ENCODE measurements at regions not wholly inside any gene's neighbourhood (a gene's known extent, or its start where the extent isn't known, plus 50 kb on each side); places are given as distances from the start of the nearest gene placed in this dataset.

GRCh38 chr17:20920815-20921199 is 122.0 kb downstream of the USP22 start:
- no peak for TF ChIP-seq CTCF (IDR thresholded peaks at IDR 0.05; ENCODE audit: low read depth, low read length)
- CTCF ChIA-PET = interaction anchor here (2.0 to 2.9 kb wide), 2 partner anchors 12 to 72 kb away, joined by 8 to 15 read pairs; no protein-coding TSS in a partner anchor
- H3K9me3 ChIP-seq (ENCODE audit: control insufficient read depth, insufficient read depth, low read length) = no peaks in the 10 kb centered on the region
- DNase-seq (ENCODE audit: low read depth, low spot score) = no peak
- POLR2A ChIA-PET = no interaction called here
- H3K4me3 ChIP-seq (ENCODE audit: low read depth, low read length) = no peak overlapping the region
- no peak overlapping the region for H3K27ac ChIP-seq (ENCODE audit: low read depth, low read length)
- no peaks in the 10 kb centered on the region for H3K27me3 ChIP-seq (ENCODE audit: control insufficient read depth, insufficient read depth, low read length)

GRCh38 chr17:20922128-20922670 is 120.6 kb downstream of the USP22 start:
- no peaks in the 10 kb centered on the region for H3K9me3 ChIP-seq (ENCODE audit: control insufficient read depth, insufficient read depth, low read length)
- H3K4me3 ChIP-seq (ENCODE audit: low read depth, low read length) = no peak overlapping the region
- no peak for DNase-seq (ENCODE audit: low read depth, low spot score)
- no peak for TF ChIP-seq CTCF (IDR thresholded peaks at IDR 0.05; ENCODE audit: low read depth, low read length)
- no peaks in the 10 kb centered on the region for H3K27me3 ChIP-seq (ENCODE audit: control insufficient read depth, insufficient read depth, low read length)
- CTCF ChIA-PET = interaction anchor here (2.9 kb wide), 1 partner anchor 14 kb away, joined by 15 read pairs; no protein-coding TSS in a partner anchor
- peak overlapping the region; percentile 22 for H3K27ac ChIP-seq (ENCODE audit: low read depth, low read length)
- POLR2A ChIA-PET = interaction anchor here (0.9 to 1.3 kb wide), 2 partner anchors 71 to 121 kb away, joined by 3 to 4 read pairs; partner anchors contain the start of gene USP22

- no peaks in the 10 kb centered on the region for H3K9me3 ChIP-seq (ENCODE audit: control insufficient read depth, insufficient read depth, low read length)
- no peak overlapping the region for H3K27ac ChIP-seq (ENCODE audit: low read depth, low read length)
- no peak for TF ChIP-seq CTCF (IDR thresholded peaks at IDR 0.05; ENCODE audit: low read depth, low read length)
- CTCF ChIA-PET = interaction anchor here (1.0 kb wide), 1 partner anchor 195 kb away, joined by 7 read pairs; no protein-coding TSS in a partner anchor
- no peak for DNase-seq (ENCODE audit: low read depth, low spot score)
- H3K27me3 ChIP-seq (ENCODE audit: control insufficient read depth, insufficient read depth, low read length) = no peaks in the 10 kb centered on the region
- no peak overlapping the region for H3K4me3 ChIP-seq (ENCODE audit: low read depth, low read length)
- POLR2A ChIA-PET = no interaction called here
These were observed 118.5 kb downstream of the USP22 start for GRCh38 chr17:20924306-20924705.

- ChIA-PET CTCF (no interaction called here), POLR2A (no interaction called here)
- Histone ChIP-seq H3K27me3 (ENCODE audit: control insufficient read depth, insufficient read depth, low read length) (no peaks in the 10 kb centered on the region), H3K9me3 (ENCODE audit: control insufficient read depth, insufficient read depth, low read length) (no peaks in the 10 kb centered on the region), H3K4me3 (ENCODE audit: low read depth, low read length) (no peak overlapping the region), H3K27ac (ENCODE audit: low read depth, low read length) (no peak overlapping the region)
- DNase-seq (ENCODE audit: low read depth, low spot score) = no peak
- TF ChIP-seq CTCF (IDR thresholded peaks at IDR 0.05; ENCODE audit: low read depth, low read length) = no peak
These were observed 117.7 kb downstream of the USP22 start for GRCh38 chr17:20925091-20925490.

GRCh38 chr17:20925954-20926353 is 116.9 kb downstream of the USP22 start:
- H3K9me3 ChIP-seq (ENCODE audit: control insufficient read depth, insufficient read depth, low read length) = no peaks in the 10 kb centered on the region
- TF ChIP-seq CTCF (IDR thresholded peaks at IDR 0.05; ENCODE audit: low read depth, low read length) = no peak
- no peaks in the 10 kb centered on the region for H3K27me3 ChIP-seq (ENCODE audit: control insufficient read depth, insufficient read depth, low read length)
- H3K27ac ChIP-seq (ENCODE audit: low read depth, low read length) = no peak overlapping the region
- H3K4me3 ChIP-seq (ENCODE audit: low read depth, low read length) = no peak overlapping the region
- no peak for DNase-seq (ENCODE audit: low read depth, low spot score)
- POLR2A ChIA-PET = no interaction called here
- CTCF ChIA-PET = no interaction called here

Measured in AG04450 (cell line).